ENCODE measurements at regions not wholly inside any gene's neighbourhood (a gene's known extent, or its start where the extent isn't known, plus 50 kb on each side); places are given as distances from the start of the nearest gene placed in this dataset.

DNA sequence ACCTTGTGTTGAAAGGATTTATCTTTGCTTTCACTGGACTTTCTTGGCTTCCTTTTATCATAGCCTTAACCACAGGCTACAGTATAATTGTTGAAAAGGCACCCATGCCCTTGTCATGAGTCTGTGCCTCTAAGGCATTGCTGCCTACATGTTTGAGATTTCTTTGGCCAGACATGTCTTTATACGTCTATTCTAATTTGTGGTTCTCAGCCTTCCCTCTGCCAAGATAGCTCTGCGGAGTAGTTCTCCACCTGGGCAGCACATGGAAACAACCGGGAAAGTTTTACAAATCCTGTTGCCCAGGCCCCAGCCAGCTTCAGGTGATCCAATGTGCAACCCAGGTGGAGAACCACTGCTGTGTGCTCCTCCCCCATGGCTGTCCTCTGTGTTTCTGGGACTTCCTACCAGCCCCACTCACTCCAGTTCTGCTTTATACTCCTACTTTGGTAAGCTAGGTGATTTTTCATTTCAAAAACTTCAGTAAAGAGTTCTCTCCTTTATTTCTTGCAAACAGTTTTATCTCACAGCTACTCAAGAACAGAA is 159.6 kb upstream of the MYLIP start:
- intact Hi-C loops (cut with micrococcal nuclease; ENCODE audit: unreplicated experiment) = no loop called here
- no peak for DNase-seq
- H3K9me3 Mint-ChIP-seq (ENCODE audit: unreplicated experiment) = peaks cover 10% of the 10 kb centered on the region
- Histone ChIP-seq H3K9me3 (peaks cover 8% of the 10 kb centered on the region; the same call in 1 of the 2 replicates), H3K4me1 (peaks cover 6% of the 10 kb centered on the region; the same call in 1 of the 2 replicates), H3K4me3 (ENCODE audit: low read depth, low read length) (no peak overlapping the region), H3K27me3 (replicated peaks; ENCODE audit: control insufficient read depth, insufficient read depth, low read length) (no peaks in the 10 kb centered on the region), H3K36me3 (ENCODE audit: control insufficient read depth, insufficient read depth, low read length) (no peaks in the 10 kb centered on the region)
- no peaks in the 10 kb centered on the region for H3K36me3 Mint-ChIP-seq (ENCODE audit: insufficient read depth, unreplicated experiment)
- TF ChIP-seq, protein P1, sequence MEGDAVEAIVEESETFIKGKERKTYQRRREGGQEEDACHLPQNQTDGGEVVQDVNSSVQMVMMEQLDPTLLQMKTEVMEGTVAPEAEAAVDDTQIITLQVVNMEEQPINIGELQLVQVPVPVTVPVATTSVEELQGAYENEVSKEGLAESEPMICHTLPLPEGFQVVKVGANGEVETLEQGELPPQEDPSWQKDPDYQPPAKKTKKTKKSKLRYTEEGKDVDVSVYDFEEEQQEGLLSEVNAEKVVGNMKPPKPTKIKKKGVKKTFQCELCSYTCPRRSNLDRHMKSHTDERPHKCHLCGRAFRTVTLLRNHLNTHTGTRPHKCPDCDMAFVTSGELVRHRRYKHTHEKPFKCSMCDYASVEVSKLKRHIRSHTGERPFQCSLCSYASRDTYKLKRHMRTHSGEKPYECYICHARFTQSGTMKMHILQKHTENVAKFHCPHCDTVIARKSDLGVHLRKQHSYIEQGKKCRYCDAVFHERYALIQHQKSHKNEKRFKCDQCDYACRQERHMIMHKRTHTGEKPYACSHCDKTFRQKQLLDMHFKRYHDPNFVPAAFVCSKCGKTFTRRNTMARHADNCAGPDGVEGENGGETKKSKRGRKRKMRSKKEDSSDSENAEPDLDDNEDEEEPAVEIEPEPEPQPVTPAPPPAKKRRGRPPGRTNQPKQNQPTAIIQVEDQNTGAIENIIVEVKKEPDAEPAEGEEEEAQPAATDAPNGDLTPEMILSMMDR (IDR thresholded peaks at IDR 0.05; ENCODE audit: insufficient read depth in 1 of 2, low read depth in 1 of 2, low read length in 1 of 2, severe bottlenecking in 1 of 2, unreplicated experiment in 1 of 2) = no peak
- peaks cover 7% of the 10 kb centered on the region for H3K4me1 Mint-ChIP-seq (ENCODE audit: low read depth, unreplicated experiment)
- POLR2A ChIA-PET = no interaction called here
- CTCF ChIA-PET = no interaction called here
- no TSS peak for BruUV-seq (replicated peaks)
- no peak overlapping the region for H3K27ac Mint-ChIP-seq (ENCODE audit: unreplicated experiment)
- H3K27me3 Mint-ChIP-seq (ENCODE audit: insufficient read depth, unreplicated experiment) = no peaks in the 10 kb centered on the region
- H3K4me3 Mint-ChIP-seq (ENCODE audit: unreplicated experiment) = no peak overlapping the region

DNA sequence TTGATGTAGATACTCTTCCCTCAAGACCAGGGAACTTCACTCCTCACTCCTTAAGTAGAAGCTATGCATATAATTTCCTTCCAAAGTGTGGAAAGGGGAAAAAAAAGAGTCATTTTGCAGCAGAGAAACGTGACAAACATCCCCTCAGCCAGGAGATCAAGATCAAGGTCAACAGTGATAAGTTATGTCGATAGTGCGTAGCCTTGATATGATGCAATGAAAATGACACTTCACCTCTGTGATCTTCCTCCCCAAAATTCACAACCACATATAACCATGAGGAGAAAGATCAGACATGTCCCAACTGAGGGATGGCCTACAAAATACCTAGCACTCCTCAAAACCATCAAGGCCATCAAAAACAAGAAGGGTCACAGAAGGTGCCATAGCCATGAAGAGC is 160.4 kb upstream of the MYLIP start:
- no peaks in the 10 kb centered on the region for H3K9me3 ChIP-seq
- Mint-ChIP-seq H3K9me3 (ENCODE audit: unreplicated experiment) (peaks cover 2% of the 10 kb centered on the region), H3K27ac (ENCODE audit: unreplicated experiment) (no peak overlapping the region), H3K4me1 (ENCODE audit: low read depth, unreplicated experiment) (peaks cover 7% of the 10 kb centered on the region), H3K4me3 (ENCODE audit: unreplicated experiment) (no peak overlapping the region), H3K27me3 (ENCODE audit: insufficient read depth, unreplicated experiment) (no peaks in the 10 kb centered on the region), H3K36me3 (ENCODE audit: insufficient read depth, unreplicated experiment) (no peaks in the 10 kb centered on the region)
- H3K4me3 ChIP-seq (ENCODE audit: low read depth, low read length) = no peak overlapping the region
- peaks cover 6% of the 10 kb centered on the region; the same call in 1 of the 2 replicates for H3K4me1 ChIP-seq
- ChIA-PET POLR2A (no interaction called here), CTCF (no interaction called here)
- TF ChIP-seq, protein P1 (IDR thresholded peaks at IDR 0.05; ENCODE audit: insufficient read depth in 1 of 2, low read depth in 1 of 2, low read length in 1 of 2, severe bottlenecking in 1 of 2, unreplicated experiment in 1 of 2) = no peak
- no peak for DNase-seq
- intact Hi-C loops (cut with micrococcal nuclease; ENCODE audit: unreplicated experiment) = no loop called here
- BruUV-seq (replicated peaks) = no TSS peak
- no peaks in the 10 kb centered on the region for H3K36me3 ChIP-seq (ENCODE audit: control insufficient read depth, insufficient read depth, low read length)
- H3K27me3 ChIP-seq (replicated peaks; ENCODE audit: control insufficient read depth, insufficient read depth, low read length) = no peaks in the 10 kb centered on the region

DNA sequence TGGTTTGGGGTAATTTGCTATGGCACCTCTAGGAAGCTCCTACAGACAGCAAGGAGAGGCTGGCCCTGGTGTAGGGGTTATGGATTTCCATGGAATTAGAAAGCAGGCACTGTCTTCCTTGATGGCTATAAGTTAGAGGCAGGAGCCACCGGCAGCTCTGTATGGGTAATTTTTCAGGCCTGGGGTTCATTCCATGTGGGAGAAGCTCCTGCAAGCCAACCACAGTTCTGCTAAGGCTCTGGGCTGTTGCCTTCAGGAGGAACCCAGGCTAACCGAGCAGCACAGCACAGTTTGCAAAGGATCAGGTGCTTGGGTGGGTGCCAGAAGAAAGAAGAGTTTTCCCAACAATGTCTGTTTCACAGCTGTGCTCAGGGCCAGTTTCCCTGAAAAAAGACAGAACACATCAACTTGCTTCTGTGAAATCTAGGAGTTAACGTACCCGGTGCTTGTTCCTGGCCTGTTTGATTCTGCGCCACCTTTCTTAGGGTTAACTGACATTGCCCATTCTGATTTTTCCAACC is 162.8 kb upstream of the MYLIP start:
- ChIA-PET POLR2A (no interaction called here), CTCF (no interaction called here)
- intact Hi-C loops (cut with micrococcal nuclease; ENCODE audit: unreplicated experiment) = no loop called here
- H3K9me3 ChIP-seq = no peaks in the 10 kb centered on the region
- H3K36me3 ChIP-seq (ENCODE audit: control insufficient read depth, insufficient read depth, low read length) = no peaks in the 10 kb centered on the region
- Mint-ChIP-seq H3K9me3 (ENCODE audit: unreplicated experiment) (peaks cover 11% of the 10 kb centered on the region), H3K27me3 (ENCODE audit: insufficient read depth, unreplicated experiment) (no peaks in the 10 kb centered on the region), H3K27ac (ENCODE audit: unreplicated experiment) (no peak overlapping the region), H3K4me3 (ENCODE audit: unreplicated experiment) (no peak overlapping the region), H3K36me3 (ENCODE audit: insufficient read depth, unreplicated experiment) (no peaks in the 10 kb centered on the region), H3K4me1 (ENCODE audit: low read depth, unreplicated experiment) (peaks cover 14% of the 10 kb centered on the region)
- BruUV-seq (replicated peaks) = no TSS peak
- no peak for DNase-seq
- no peak overlapping the region for H3K4me3 ChIP-seq (ENCODE audit: low read depth, low read length)
- TF ChIP-seq, protein P1 (IDR thresholded peaks at IDR 0.05; ENCODE audit: insufficient read depth in 1 of 2, low read depth in 1 of 2, low read length in 1 of 2, severe bottlenecking in 1 of 2, unreplicated experiment in 1 of 2) = no peak
- no peaks in the 10 kb centered on the region for H3K27me3 ChIP-seq (replicated peaks; ENCODE audit: control insufficient read depth, insufficient read depth, low read length)
- peaks cover 6% of the 10 kb centered on the region; the same call in 1 of the 2 replicates for H3K4me1 ChIP-seq
